Panc1 (cell line): ENCODE measurements at regions not wholly inside any gene's neighbourhood (a gene's known extent, or its start where the extent isn't known, plus 50 kb on each side); places are given as distances from the start of the nearest gene placed in this dataset.

Source experiments
- ATAC-seq: fragments of 200-7000 bp; cut with Tn5 transposase; 2 replicates; pipeline ENCODE4 v1.9.1; 2020; ENCODE audit warnings: mild to moderate bottlenecking, moderate library complexity
- BruUV-seq: library from RNA; stranded (reverse); fragments of 400-500 nt; replicated peaks from 2 replicates; lab custom pipeline; 2021; lab: Mats Ljungman, UMichigan
- CTCF ChIA-PET: fragments of 300-600 bp; sonication (Branson Sonifier 250); formaldehyde crosslinking; loops from one replicate; lab custom pipeline; 2022; ENCODE audit warnings: antibody characterized with exemption; lab: Charles Lee
- POLR2A ChIA-PET: fragments of 300-600 bp; sonication (Branson Sonifier 250); formaldehyde crosslinking; loops from one replicate; lab custom pipeline; 2022; ENCODE audit warnings: antibody characterized with exemption; lab: Charles Lee
- DNase-seq: peaks from one replicate; pipeline ENCODE4 v3.0.0-alpha.2; 2010; ENCODE audit warnings: low read depth, low spot score
- H3K27ac ChIP-seq: 2 replicates; pipeline ENCODE4 v1.5.1; 2011; ENCODE audit warnings: mild to moderate bottlenecking, low read length, inconsistent platforms
- H3K27me3 ChIP-seq: fragments of 200-500 bp; sonication (Bioruptor generic); 2 replicates; pipeline ENCODE4 v1.6.0; 2014; ENCODE audit warnings: low read length, inconsistent platforms; ENCODE audit not compliant: control insufficient read depth, insufficient read depth
- H3K36me3 ChIP-seq: fragments of 200-500 bp; sonication (Bioruptor generic); 2 replicates; pipeline ENCODE4 v1.5.1; 2014; ENCODE audit warnings: inconsistent platforms, mild to moderate bottlenecking, low read length, moderate library complexity; ENCODE audit not compliant: control insufficient read depth, insufficient read depth
- H3K4me1 ChIP-seq: 2 replicates; pipeline ENCODE4 v1.5.1; 2011; ENCODE audit warnings: inconsistent platforms, mild to moderate bottlenecking, low read length, moderate library complexity; ENCODE audit not compliant: control insufficient read depth, insufficient read depth
- H3K4me3 ChIP-seq, 2 experiments: 2 replicates each; pipeline ENCODE4 v1.5.1; 2011 to 2012; ENCODE audit warnings: low read depth in 2 of 2, low read length in 2 of 2, mild to moderate bottlenecking in 2 of 2, inconsistent platforms in 1 of 2, moderate library complexity in 1 of 2
- H3K9me3 ChIP-seq: fragments of 200-500 bp; sonication (Bioruptor generic); 2 replicates; pipeline ENCODE4 v1.5.1; 2014; ENCODE audit warnings: low read depth, mild to moderate bottlenecking, inconsistent platforms, low read length, moderate library complexity; ENCODE audit not compliant: control insufficient read depth, insufficient read depth
- POLR2AphosphoS5 ChIP-seq: IDR thresholded peaks from 2 replicates; pipeline ENCODE4 v1.6.1; 2012; ENCODE audit warnings: mild to moderate bottlenecking, low read depth, low read length, moderate library complexity
- SIN3A ChIP-seq: IDR thresholded peaks from 2 replicates; pipeline ENCODE4 v1.6.1; 2012; ENCODE audit warnings: low read depth, mild to moderate bottlenecking, low read length, moderate library complexity, borderline replicate concordance; ENCODE audit not compliant: insufficient read depth
- TCF7L2 ChIP-seq: IDR thresholded peaks from 2 replicates; pipeline ENCODE4 v1.6.1; 2011; ENCODE audit warnings: mild to moderate bottlenecking, low read depth, low read length, inconsistent platforms
- in situ Hi-C: cut with HindIII; loops from 2 replicates; pipeline ENCODE4 v1.10.0; 2016; ENCODE audit warnings: low sequenced_read_pairs, low pct_unique_long_range_greater_than_20kb
- intact Hi-C: fragments of 100-400 bp; cut with micrococcal nuclease; formaldehyde crosslinking; loops from one replicate; pipeline ENCODE4 v1.10.0; 2022; ENCODE audit not compliant: unreplicated experiment
- TF ChIP-seq, protein P1 (sequence below): fragments of 450-650 bp; IDR thresholded peaks from 2 replicates; pipeline ENCODE4 v1.5.1; 2017; ENCODE audit warnings: mild to moderate bottlenecking
- TF ChIP-seq, protein P2 (sequence below), 2 experiments: IDR thresholded peaks; 2 replicates each; pipeline ENCODE4 v1.6.1; 2011 to 2012; ENCODE audit warnings: low read depth in 2 of 2, control low read depth in 1 of 2, low read length in 1 of 2, mild to moderate bottlenecking in 1 of 2, moderate library complexity in 1 of 2; ENCODE audit not compliant: insufficient read depth in 1 of 2

DNA sequence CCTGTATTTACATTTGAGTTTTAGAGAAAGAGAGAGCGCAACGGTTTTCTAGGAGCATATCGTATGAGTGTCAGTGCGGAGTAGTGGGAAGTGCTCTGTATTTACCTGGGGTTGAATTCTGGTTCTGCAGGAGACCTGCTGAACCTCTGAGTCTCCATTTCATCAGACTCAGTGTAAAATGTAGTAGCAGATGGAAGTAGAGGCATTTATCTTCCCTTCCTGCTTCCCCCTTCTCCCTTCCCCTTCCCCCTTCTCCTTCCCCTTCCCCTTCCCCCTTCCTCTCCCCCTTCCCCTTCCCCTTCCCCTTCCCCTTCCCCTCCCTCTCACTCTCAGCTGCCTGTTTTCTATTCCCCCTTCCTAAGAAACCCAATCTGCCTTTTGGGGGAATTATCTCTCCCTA, 426.9 kb downstream of the NPIPA7 start:
- no peak for DNase-seq
- intact Hi-C loops (no loop called here), in situ Hi-C loops (no loop called here)
- no TSS peak for BruUV-seq
- Histone ChIP-seq H3K27me3 (peaks cover 2% of the 10 kb centered on the region), H3K27ac (no peak overlapping the region), H3K36me3 (no peaks in the 10 kb centered on the region), H3K4me1 (no peaks in the 10 kb centered on the region), H3K4me3 (no peak overlapping the region), H3K9me3 (no peaks in the 10 kb centered on the region)
- TF ChIP-seq, protein P1, sequence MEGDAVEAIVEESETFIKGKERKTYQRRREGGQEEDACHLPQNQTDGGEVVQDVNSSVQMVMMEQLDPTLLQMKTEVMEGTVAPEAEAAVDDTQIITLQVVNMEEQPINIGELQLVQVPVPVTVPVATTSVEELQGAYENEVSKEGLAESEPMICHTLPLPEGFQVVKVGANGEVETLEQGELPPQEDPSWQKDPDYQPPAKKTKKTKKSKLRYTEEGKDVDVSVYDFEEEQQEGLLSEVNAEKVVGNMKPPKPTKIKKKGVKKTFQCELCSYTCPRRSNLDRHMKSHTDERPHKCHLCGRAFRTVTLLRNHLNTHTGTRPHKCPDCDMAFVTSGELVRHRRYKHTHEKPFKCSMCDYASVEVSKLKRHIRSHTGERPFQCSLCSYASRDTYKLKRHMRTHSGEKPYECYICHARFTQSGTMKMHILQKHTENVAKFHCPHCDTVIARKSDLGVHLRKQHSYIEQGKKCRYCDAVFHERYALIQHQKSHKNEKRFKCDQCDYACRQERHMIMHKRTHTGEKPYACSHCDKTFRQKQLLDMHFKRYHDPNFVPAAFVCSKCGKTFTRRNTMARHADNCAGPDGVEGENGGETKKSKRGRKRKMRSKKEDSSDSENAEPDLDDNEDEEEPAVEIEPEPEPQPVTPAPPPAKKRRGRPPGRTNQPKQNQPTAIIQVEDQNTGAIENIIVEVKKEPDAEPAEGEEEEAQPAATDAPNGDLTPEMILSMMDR, result no peak
- TF ChIP-seq TCF7L2 (no peak), SIN3A (no peak), POLR2AphosphoS5 (no peak)
- TF ChIP-seq, protein P2, sequence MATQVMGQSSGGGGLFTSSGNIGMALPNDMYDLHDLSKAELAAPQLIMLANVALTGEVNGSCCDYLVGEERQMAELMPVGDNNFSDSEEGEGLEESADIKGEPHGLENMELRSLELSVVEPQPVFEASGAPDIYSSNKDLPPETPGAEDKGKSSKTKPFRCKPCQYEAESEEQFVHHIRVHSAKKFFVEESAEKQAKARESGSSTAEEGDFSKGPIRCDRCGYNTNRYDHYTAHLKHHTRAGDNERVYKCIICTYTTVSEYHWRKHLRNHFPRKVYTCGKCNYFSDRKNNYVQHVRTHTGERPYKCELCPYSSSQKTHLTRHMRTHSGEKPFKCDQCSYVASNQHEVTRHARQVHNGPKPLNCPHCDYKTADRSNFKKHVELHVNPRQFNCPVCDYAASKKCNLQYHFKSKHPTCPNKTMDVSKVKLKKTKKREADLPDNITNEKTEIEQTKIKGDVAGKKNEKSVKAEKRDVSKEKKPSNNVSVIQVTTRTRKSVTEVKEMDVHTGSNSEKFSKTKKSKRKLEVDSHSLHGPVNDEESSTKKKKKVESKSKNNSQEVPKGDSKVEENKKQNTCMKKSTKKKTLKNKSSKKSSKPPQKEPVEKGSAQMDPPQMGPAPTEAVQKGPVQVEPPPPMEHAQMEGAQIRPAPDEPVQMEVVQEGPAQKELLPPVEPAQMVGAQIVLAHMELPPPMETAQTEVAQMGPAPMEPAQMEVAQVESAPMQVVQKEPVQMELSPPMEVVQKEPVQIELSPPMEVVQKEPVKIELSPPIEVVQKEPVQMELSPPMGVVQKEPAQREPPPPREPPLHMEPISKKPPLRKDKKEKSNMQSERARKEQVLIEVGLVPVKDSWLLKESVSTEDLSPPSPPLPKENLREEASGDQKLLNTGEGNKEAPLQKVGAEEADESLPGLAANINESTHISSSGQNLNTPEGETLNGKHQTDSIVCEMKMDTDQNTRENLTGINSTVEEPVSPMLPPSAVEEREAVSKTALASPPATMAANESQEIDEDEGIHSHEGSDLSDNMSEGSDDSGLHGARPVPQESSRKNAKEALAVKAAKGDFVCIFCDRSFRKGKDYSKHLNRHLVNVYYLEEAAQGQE (IDR thresholded peaks at IDR 0.05; ENCODE audit: insufficient read depth in 1 of 2, low read depth in 2 of 2, low read length in 1 of 2), result no peak
- no peak for ATAC-seq
- ChIA-PET POLR2A (no interaction called here), CTCF (no interaction called here)

GRCh38 chr16:16815641-16816040, 436.7 kb downstream of the NPIPA7 start:
- Histone ChIP-seq H3K4me3 (no peak overlapping the region), H3K27me3 (peaks cover 3% of the 10 kb centered on the region; the same call in 1 of the 2 replicates), H3K4me1 (no peaks in the 10 kb centered on the region), H3K27ac (no peak overlapping the region), H3K9me3 (no peaks in the 10 kb centered on the region), H3K36me3 (no peaks in the 10 kb centered on the region)
- ChIA-PET POLR2A (no interaction called here), CTCF (no interaction called here)
- TF ChIP-seq, protein P2 (IDR thresholded peaks at IDR 0.05; ENCODE audit: insufficient read depth in 1 of 2, low read depth in 2 of 2, low read length in 1 of 2), result no peak
- no peak for TF ChIP-seq SIN3A
- TF ChIP-seq, protein P1, result no peak
- no peak for TF ChIP-seq TCF7L2
- no peak for TF ChIP-seq POLR2AphosphoS5
- in situ Hi-C loops, result no loop called here
- DNase-seq, result no peak
- BruUV-seq, result no TSS peak
- no peak for ATAC-seq
- intact Hi-C loops, result no loop called here
